Esophagus muscularis mucosa (tissue), 3 donors: ENCODE measurements at regions not wholly inside any gene's neighbourhood (a gene's known extent, or its start where the extent isn't known, plus 50 kb on each side); places are given as distances from the start of the nearest gene placed in this dataset.

Experiments used
- POLR2A ChIP-seq: fragments of 450-650 bp; IDR thresholded peaks from one replicate; pipeline ENCODE4 v1.6.1; 2017; ENCODE audit warnings: antibody characterized with exemption, moderate library complexity, mild to moderate bottlenecking, low read depth
- TF ChIP-seq, protein P1 (sequence below), 3 experiments: fragments of 200-600 bp in 2 of 3; fragments of 450-650 bp in 1 of 3; sonication (generic) in 2 of 3; IDR thresholded peaks; one replicate each; pipeline ENCODE4 v1.5.1; 2017 to 2019; ENCODE audit warnings: antibody characterized with exemption in 3 of 3, mild to moderate bottlenecking in 2 of 3, moderate library complexity in 1 of 3

DNA sequence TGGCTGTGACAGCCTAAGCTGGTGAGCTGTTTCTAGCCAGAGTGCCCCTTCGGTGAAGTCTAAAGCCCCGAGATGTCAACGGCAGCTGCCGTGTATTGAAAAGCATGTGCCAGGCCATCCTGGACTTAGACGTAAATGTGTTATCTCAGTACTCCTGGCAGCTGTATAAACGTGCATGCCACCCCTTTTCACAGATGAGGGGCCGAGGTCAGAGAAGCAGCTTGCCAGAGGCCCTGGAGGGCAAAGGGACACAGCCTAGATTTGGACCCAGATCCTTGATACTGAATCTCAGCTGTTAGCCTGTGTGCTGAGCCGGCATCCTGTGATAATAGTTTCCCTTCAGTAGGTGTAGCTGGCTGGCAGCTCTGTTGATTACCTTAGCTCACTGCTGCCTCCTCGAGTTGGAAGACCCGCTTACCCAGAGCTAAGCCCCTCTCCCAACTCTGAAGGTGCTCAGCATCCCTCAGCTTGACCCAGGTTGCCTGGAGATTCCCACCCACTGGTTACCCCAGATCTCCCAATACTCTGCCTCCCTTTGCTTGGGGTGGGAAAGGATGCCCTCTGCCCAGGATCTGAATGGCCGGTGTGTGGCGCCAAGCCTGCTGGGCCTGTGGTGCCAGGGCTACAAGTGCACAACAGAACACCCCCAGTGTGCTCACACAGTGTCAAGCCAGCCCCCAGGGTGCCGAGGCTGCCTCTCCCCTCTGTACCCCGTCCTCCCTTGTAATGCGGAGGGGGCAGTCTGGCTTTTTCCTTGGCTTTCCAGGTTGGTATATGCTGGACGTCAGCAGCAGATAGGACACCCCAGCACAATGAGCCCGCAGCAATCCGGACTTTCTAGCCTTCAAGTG lies 59.8 kb upstream of the WNT7B start:
- TF ChIP-seq, protein P1, sequence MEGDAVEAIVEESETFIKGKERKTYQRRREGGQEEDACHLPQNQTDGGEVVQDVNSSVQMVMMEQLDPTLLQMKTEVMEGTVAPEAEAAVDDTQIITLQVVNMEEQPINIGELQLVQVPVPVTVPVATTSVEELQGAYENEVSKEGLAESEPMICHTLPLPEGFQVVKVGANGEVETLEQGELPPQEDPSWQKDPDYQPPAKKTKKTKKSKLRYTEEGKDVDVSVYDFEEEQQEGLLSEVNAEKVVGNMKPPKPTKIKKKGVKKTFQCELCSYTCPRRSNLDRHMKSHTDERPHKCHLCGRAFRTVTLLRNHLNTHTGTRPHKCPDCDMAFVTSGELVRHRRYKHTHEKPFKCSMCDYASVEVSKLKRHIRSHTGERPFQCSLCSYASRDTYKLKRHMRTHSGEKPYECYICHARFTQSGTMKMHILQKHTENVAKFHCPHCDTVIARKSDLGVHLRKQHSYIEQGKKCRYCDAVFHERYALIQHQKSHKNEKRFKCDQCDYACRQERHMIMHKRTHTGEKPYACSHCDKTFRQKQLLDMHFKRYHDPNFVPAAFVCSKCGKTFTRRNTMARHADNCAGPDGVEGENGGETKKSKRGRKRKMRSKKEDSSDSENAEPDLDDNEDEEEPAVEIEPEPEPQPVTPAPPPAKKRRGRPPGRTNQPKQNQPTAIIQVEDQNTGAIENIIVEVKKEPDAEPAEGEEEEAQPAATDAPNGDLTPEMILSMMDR (IDR thresholded peaks at IDR 0.05): no peak
- TF ChIP-seq POLR2A: no peak
